ENCODE measurements at regions not wholly inside any gene's neighbourhood (a gene's known extent, or its start where the extent isn't known, plus 50 kb on each side); places are given as distances from the start of the nearest gene placed in this dataset.

- WGBS, 2 donors, result 91% methylated on average over 16 of the region's 16 CpGs
- Histone ChIP-seq H3K4me1 (ENCODE audit: control insufficient read depth in 2 of 2, insufficient read depth in 2 of 2, low read length in 1 of 2) (peaks cover 0 to 2% of the 10 kb centered on the region in 2 donors), H3K36me3 (ENCODE audit: control insufficient read depth in 2 of 2, insufficient read depth in 2 of 2, low read length in 1 of 2) (no peaks in the 10 kb centered on the region), H3K27ac (ENCODE audit: low read depth in 2 of 2, low read length in 1 of 2) (no peak overlapping the region), H3K4me3 (ENCODE audit: low read depth in 1 of 2, low read length in 2 of 2) (no peak overlapping the region), H3K9me3 (ENCODE audit: control insufficient read depth in 2 of 2, insufficient read depth in 1 of 2, low read depth in 1 of 2, low read length in 1 of 2) (no peaks in the 10 kb centered on the region), H3K27me3 (ENCODE audit: control insufficient read depth in 1 of 2, insufficient read depth in 2 of 2, low read length in 2 of 2) (no peaks in the 10 kb centered on the region)
Measured at GRCh38 chr20:59466107-59466815, 138.1 kb upstream of the PHACTR3 start.

GRCh38 chr20:59468831-59469230, 135.5 kb upstream of the PHACTR3 start:
- Histone ChIP-seq H3K4me3 (ENCODE audit: low read depth in 1 of 2, low read length in 2 of 2) (no peak overlapping the region), H3K27ac (ENCODE audit: low read depth in 2 of 2, low read length in 1 of 2) (no peak overlapping the region), H3K9me3 (ENCODE audit: control insufficient read depth in 2 of 2, insufficient read depth in 1 of 2, low read depth in 1 of 2, low read length in 1 of 2) (no peaks in the 10 kb centered on the region), H3K4me1 (ENCODE audit: control insufficient read depth in 2 of 2, insufficient read depth in 2 of 2, low read length in 1 of 2) (no peaks in the 10 kb centered on the region), H3K27me3 (ENCODE audit: control insufficient read depth in 1 of 2, insufficient read depth in 2 of 2, low read length in 2 of 2) (no peaks in the 10 kb centered on the region), H3K36me3 (ENCODE audit: control insufficient read depth in 2 of 2, insufficient read depth in 2 of 2, low read length in 1 of 2) (no peaks in the 10 kb centered on the region)
- WGBS, 2 donors, result 87 to 88% methylated on average over 5 of the region's 5 CpGs

GRCh38 chr20:59469267-59470252, 134.8 kb upstream of the PHACTR3 start:
- Histone ChIP-seq H3K27me3 (ENCODE audit: control insufficient read depth in 1 of 2, insufficient read depth in 2 of 2, low read length in 2 of 2) (no peaks in the 10 kb centered on the region), H3K4me3 (ENCODE audit: low read depth in 1 of 2, low read length in 2 of 2) (no peak overlapping the region), H3K36me3 (ENCODE audit: control insufficient read depth in 2 of 2, insufficient read depth in 2 of 2, low read length in 1 of 2) (no peaks in the 10 kb centered on the region), H3K4me1 (ENCODE audit: control insufficient read depth in 2 of 2, insufficient read depth in 2 of 2, low read length in 1 of 2) (no peaks in the 10 kb centered on the region), H3K27ac (ENCODE audit: low read depth in 2 of 2, low read length in 1 of 2) (no peak overlapping the region), H3K9me3 (ENCODE audit: control insufficient read depth in 2 of 2, insufficient read depth in 1 of 2, low read depth in 1 of 2, low read length in 1 of 2) (no peaks in the 10 kb centered on the region)
- WGBS, 2 donors, result 72 to 84% methylated on average over 34 of the region's 34 CpGs

DNA sequence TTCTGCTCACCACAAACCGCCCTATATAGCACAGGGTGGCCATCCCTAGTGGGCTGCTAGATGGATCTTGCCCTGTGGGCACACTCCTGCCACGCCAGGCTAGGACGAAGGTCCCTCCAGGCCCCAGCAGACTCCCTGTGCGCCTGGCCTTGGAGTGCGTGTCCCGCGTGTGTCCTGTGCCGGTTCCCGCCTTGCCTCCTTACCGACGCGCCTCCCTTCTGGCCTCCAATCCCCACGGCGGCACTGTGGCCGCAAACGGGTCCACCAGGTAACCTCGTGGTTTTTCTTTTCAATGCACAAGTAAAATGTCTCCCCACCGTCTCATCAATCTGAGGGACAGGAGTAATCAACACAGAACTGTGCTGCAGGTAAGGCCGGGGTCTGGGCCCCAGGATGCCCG, 133.8 kb upstream of the PHACTR3 start:
- H3K4me3 ChIP-seq (ENCODE audit: low read depth in 1 of 2, low read length in 2 of 2), result no peak overlapping the region
- H3K9me3 ChIP-seq (ENCODE audit: control insufficient read depth in 2 of 2, insufficient read depth in 1 of 2, low read depth in 1 of 2, low read length in 1 of 2), result no peaks in the 10 kb centered on the region
- H3K27me3 ChIP-seq (ENCODE audit: control insufficient read depth in 1 of 2, insufficient read depth in 2 of 2, low read length in 2 of 2), result no peaks in the 10 kb centered on the region
- H3K36me3 ChIP-seq (ENCODE audit: control insufficient read depth in 2 of 2, insufficient read depth in 2 of 2, low read length in 1 of 2), result no peaks in the 10 kb centered on the region
- WGBS, 2 donors, result 92 to 93% methylated on average over 20 of the region's 20 CpGs
- no peak overlapping the region for H3K27ac ChIP-seq (ENCODE audit: low read depth in 2 of 2, low read length in 1 of 2)
- no peaks in the 10 kb centered on the region for H3K4me1 ChIP-seq (ENCODE audit: control insufficient read depth in 2 of 2, insufficient read depth in 2 of 2, low read length in 1 of 2)

DNA sequence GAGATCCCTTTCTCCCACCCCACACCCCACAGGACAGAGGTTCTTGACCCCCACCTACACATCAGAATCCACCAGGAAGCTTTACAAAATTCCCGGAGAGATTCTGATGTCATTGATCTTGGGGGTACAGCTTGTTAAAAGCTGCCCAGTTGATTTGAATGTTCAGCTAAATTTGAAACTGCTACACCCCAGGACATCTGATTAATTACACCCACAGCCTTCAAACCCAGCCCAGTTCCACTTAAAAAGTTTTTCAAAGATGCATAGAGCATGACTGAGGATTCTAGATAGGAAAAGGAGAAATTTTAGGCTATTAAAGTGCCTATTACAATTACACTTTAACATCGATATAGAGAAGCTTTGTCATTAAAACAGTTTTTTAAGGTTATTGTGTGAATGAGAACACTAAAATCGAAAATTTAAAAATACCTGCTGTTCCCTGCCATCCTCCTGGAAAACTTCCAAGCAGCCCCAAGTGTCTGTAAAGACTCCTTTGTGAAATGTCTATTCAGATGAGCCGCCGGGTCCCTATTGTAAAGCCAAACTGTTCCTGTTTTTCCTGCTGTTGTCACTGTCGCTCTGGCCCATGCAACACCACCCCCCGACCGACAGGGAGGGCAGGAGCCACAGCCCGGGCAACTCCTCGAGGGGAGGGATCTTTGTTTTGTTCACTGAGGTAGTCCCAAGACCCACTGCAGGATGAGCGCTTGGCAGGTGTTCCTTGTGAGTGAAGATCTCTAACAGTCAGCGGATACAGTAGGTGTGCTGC, 132.5 kb upstream of the PHACTR3 start:
- no peak overlapping the region for H3K27ac ChIP-seq (ENCODE audit: low read depth in 2 of 2, low read length in 1 of 2)
- no peaks in the 10 kb centered on the region for H3K36me3 ChIP-seq (ENCODE audit: control insufficient read depth in 2 of 2, insufficient read depth in 2 of 2, low read length in 1 of 2)
- no peaks in the 10 kb centered on the region for H3K4me1 ChIP-seq (ENCODE audit: control insufficient read depth in 2 of 2, insufficient read depth in 2 of 2, low read length in 1 of 2)
- H3K27me3 ChIP-seq (ENCODE audit: control insufficient read depth in 1 of 2, insufficient read depth in 2 of 2, low read length in 2 of 2), result no peaks in the 10 kb centered on the region
- H3K4me3 ChIP-seq (ENCODE audit: low read depth in 1 of 2, low read length in 2 of 2), result no peak overlapping the region
- WGBS, 2 donors, result 58 to 59% methylated on average over 12 of the region's 12 CpGs
- no peaks in the 10 kb centered on the region for H3K9me3 ChIP-seq (ENCODE audit: control insufficient read depth in 2 of 2, insufficient read depth in 1 of 2, low read depth in 1 of 2, low read length in 1 of 2)

DNA sequence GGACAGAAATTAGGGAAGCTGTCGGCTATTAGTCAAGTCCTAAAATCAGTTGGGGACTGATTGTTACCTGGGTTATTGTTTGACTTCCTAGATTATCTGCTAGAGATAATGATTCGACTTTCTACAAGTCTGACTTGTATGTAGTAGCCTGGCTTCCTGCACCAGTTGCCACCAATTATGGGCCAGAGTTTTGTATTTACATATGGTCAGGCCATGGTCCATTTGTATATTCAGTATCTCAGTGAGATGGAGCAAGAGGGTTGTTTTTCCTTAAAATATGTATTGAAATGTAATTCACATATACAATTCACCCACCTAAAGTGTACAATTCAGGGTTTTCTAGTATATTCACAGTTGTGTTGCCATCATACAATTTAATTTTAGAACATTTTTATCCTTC, 130.6 kb upstream of the PHACTR3 start:
- no peaks in the 10 kb centered on the region for H3K36me3 ChIP-seq (ENCODE audit: control insufficient read depth in 2 of 2, insufficient read depth in 2 of 2, low read length in 1 of 2)
- H3K4me3 ChIP-seq (ENCODE audit: low read depth in 1 of 2, low read length in 2 of 2), result no peak overlapping the region
- no peak overlapping the region for H3K27ac ChIP-seq (ENCODE audit: low read depth in 2 of 2, low read length in 1 of 2)
- 69 to 84% methylated on average over 2 of the region's 2 CpGs for WGBS, 2 donors
- no peaks in the 10 kb centered on the region for H3K27me3 ChIP-seq (ENCODE audit: control insufficient read depth in 1 of 2, insufficient read depth in 2 of 2, low read length in 2 of 2)
- H3K9me3 ChIP-seq (ENCODE audit: control insufficient read depth in 2 of 2, insufficient read depth in 1 of 2, low read depth in 1 of 2, low read length in 1 of 2), result no peaks in the 10 kb centered on the region
- H3K4me1 ChIP-seq (ENCODE audit: control insufficient read depth in 2 of 2, insufficient read depth in 2 of 2, low read length in 1 of 2), result no peaks in the 10 kb centered on the region

GRCh38 chr20:59481067-59481466, 123.3 kb upstream of the PHACTR3 start:
- H3K4me1 ChIP-seq (ENCODE audit: control insufficient read depth in 2 of 2, insufficient read depth in 2 of 2, low read length in 1 of 2), result no peaks in the 10 kb centered on the region
- no peak overlapping the region for H3K27ac ChIP-seq (ENCODE audit: low read depth in 2 of 2, low read length in 1 of 2)
- no peaks in the 10 kb centered on the region for H3K27me3 ChIP-seq (ENCODE audit: control insufficient read depth in 1 of 2, insufficient read depth in 2 of 2, low read length in 2 of 2)
- no peaks in the 10 kb centered on the region for H3K36me3 ChIP-seq (ENCODE audit: control insufficient read depth in 2 of 2, insufficient read depth in 2 of 2, low read length in 1 of 2)
- H3K4me3 ChIP-seq (ENCODE audit: low read depth in 1 of 2, low read length in 2 of 2), result no peak overlapping the region
- 66 to 68% methylated on average over 10 of the region's 10 CpGs for WGBS, 2 donors
- H3K9me3 ChIP-seq (ENCODE audit: control insufficient read depth in 2 of 2, insufficient read depth in 1 of 2, low read depth in 1 of 2, low read length in 1 of 2), result no peaks in the 10 kb centered on the region

DNA sequence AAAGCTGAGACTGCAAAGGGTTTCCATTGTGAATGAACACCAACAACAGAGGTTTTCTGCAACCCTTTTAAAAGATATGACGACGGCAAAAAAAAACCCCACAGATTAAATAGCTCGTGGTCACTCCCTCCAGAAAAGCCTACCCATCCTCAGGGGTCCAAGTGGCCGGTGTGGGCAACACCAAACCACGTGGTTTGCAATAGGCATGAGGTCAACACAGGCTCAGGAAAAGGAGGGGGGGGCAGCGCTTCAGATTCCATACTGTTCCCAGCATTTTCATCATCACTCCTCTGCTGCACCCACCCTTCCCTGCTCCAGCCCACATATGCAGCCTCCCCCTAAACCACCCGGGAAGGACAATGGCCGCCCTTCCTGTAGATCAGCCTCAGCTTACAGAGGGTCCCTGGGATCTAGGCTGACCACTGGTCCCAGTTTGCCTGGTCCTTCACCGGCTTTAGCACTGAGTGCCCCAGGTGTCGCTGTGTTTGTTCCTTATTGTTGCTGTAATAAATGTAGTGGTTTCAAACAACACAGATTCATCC, 122.8 kb upstream of the PHACTR3 start:
- no peaks in the 10 kb centered on the region for H3K27me3 ChIP-seq (ENCODE audit: control insufficient read depth in 1 of 2, insufficient read depth in 2 of 2, low read length in 2 of 2)
- H3K4me1 ChIP-seq (ENCODE audit: control insufficient read depth in 2 of 2, insufficient read depth in 2 of 2, low read length in 1 of 2), result no peaks in the 10 kb centered on the region
- WGBS, 2 donors, result 81 to 83% methylated on average over 10 of the region's 10 CpGs
- H3K36me3 ChIP-seq (ENCODE audit: control insufficient read depth in 2 of 2, insufficient read depth in 2 of 2, low read length in 1 of 2), result no peaks in the 10 kb centered on the region
- H3K9me3 ChIP-seq (ENCODE audit: control insufficient read depth in 2 of 2, insufficient read depth in 1 of 2, low read depth in 1 of 2, low read length in 1 of 2), result no peaks in the 10 kb centered on the region
- H3K27ac ChIP-seq (ENCODE audit: low read depth in 2 of 2, low read length in 1 of 2), result no peak overlapping the region
- no peak overlapping the region for H3K4me3 ChIP-seq (ENCODE audit: low read depth in 1 of 2, low read length in 2 of 2)
